ENCODE measurements at regions not wholly inside any gene's neighbourhood (a gene's known extent, or its start where the extent isn't known, plus 50 kb on each side); places are given as distances from the start of the nearest gene placed in this dataset.

- H3K9me3 ChIP-seq = no peaks in the 10 kb centered on the region
- intact Hi-C loops (cut with DNase I; ENCODE audit: low total_unique reads) (no loop called here), in situ Hi-C loops (cut with MboI; ENCODE audit: low sequenced_read_pairs in 4 of 4) (loop anchor here in 3 of 4 donors (5.0 to 10.0 kb wide), 2 partner anchors 423 to 425 kb away; no protein-coding TSS in a partner anchor)
- no peak for ATAC-seq
- no peak overlapping the region for H3K4me3 ChIP-seq
- peaks cover 0 to 2% of the 10 kb centered on the region in 2 donors for H3K4me1 ChIP-seq
- H3K36me3 ChIP-seq = no peaks in the 10 kb centered on the region
- H3K27me3 ChIP-seq = no peaks in the 10 kb centered on the region
- no peak for DNase-seq
- H3K27ac ChIP-seq = no peak overlapping the region
- TF ChIP-seq CTCF (IDR thresholded peaks at IDR 0.05 in 4 of 5, conservative IDR thresholded peaks at IDR 0.05 in 1 of 5) (no peak), POLR2A (IDR thresholded peaks at IDR 0.05) (no peak)
These were observed 513.5 kb downstream of the CMPK2 start for GRCh38 chr2:6352247-6352646.

- Histone ChIP-seq H3K36me3 (no peaks in the 10 kb centered on the region), H3K4me3 (no peak overlapping the region), H3K27me3 (no peaks in the 10 kb centered on the region), H3K27ac (no peak overlapping the region), H3K4me1 (peaks cover 0 to 8% of the 10 kb centered on the region in 2 donors), H3K9me3 (no peaks in the 10 kb centered on the region)
- TF ChIP-seq CTCF (IDR thresholded peaks at IDR 0.05 in 4 of 5, conservative IDR thresholded peaks at IDR 0.05 in 1 of 5) = peak; percentile 28 to 65 (median 51)
- TF ChIP-seq POLR2A (IDR thresholded peaks at IDR 0.05) = no peak
- intact Hi-C loops (cut with DNase I; ENCODE audit: low total_unique reads) (loop anchor here (1.0 kb wide), 1 partner anchor 420 kb away; no protein-coding TSS in a partner anchor), in situ Hi-C loops (cut with MboI; ENCODE audit: low sequenced_read_pairs in 4 of 4) (loop anchor here in 3 of 4 donors (5.0 to 10.0 kb wide), 2 partner anchors 422 to 424 kb away; no protein-coding TSS in a partner anchor)
- peak in 1 of 2 donors; percentile 17 for DNase-seq
- ATAC-seq = peak in 1 of 2 donors; percentile 39
These were observed 512.7 kb downstream of the CMPK2 start for GRCh38 chr2:6352906-6353515.

- Histone ChIP-seq H3K9me3 (no peaks in the 10 kb centered on the region), H3K27ac (no peak overlapping the region), H3K36me3 (no peaks in the 10 kb centered on the region), H3K4me3 (no peak overlapping the region), H3K27me3 (no peaks in the 10 kb centered on the region), H3K4me1 (peaks cover 0 to 8% of the 10 kb centered on the region in 2 donors)
- DNase-seq = no peak
- TF ChIP-seq CTCF (IDR thresholded peaks at IDR 0.05 in 4 of 5, conservative IDR thresholded peaks at IDR 0.05 in 1 of 5) (no peak), POLR2A (IDR thresholded peaks at IDR 0.05) (no peak)
- no peak for ATAC-seq
- in situ Hi-C loops (cut with MboI; ENCODE audit: low sequenced_read_pairs in 4 of 4) (loop anchor here in 3 of 4 donors (5.0 to 10.0 kb wide), 2 partner anchors 421 to 424 kb away; no protein-coding TSS in a partner anchor), intact Hi-C loops (cut with DNase I; ENCODE audit: low total_unique reads) (loop anchor here (1.0 kb wide), 1 partner anchor 420 kb away; no protein-coding TSS in a partner anchor)
These were observed 512.0 kb downstream of the CMPK2 start for GRCh38 chr2:6353669-6354068.

GRCh38 chr2:6354546-6354945 is 511.2 kb downstream of the CMPK2 start:
- Histone ChIP-seq H3K27ac (no peak overlapping the region), H3K4me1 (peaks cover 0 to 13% of the 10 kb centered on the region in 2 donors), H3K27me3 (no peaks in the 10 kb centered on the region), H3K4me3 (no peak overlapping the region), H3K9me3 (no peaks in the 10 kb centered on the region), H3K36me3 (no peaks in the 10 kb centered on the region)
- DNase-seq (no peak), ATAC-seq (no peak)
- in situ Hi-C loops (cut with MboI; ENCODE audit: low sequenced_read_pairs in 4 of 4) = loop anchor here in 3 of 4 donors (5.0 to 10.0 kb wide), 2 partner anchors 420 to 423 kb away; no protein-coding TSS in a partner anchor
- TF ChIP-seq CTCF (IDR thresholded peaks at IDR 0.05 in 4 of 5, conservative IDR thresholded peaks at IDR 0.05 in 1 of 5) = no peak
- TF ChIP-seq POLR2A (IDR thresholded peaks at IDR 0.05) = no peak
- intact Hi-C loops (cut with DNase I; ENCODE audit: low total_unique reads) = no loop called here

Data from gastrocnemius medialis (tissue), 4 donors.